OCI-LY1 (cell line): ENCODE measurements at regions not wholly inside any gene's neighbourhood (a gene's known extent, or its start where the extent isn't known, plus 50 kb on each side); places are given as distances from the start of the nearest gene placed in this dataset.

Experiments used
- EZH2 ChIP-seq: fragments of 200-600 bp; sonication (generic), shearing (Covaris generic); IDR thresholded peaks from 2 replicates; pipeline ENCODE4 v1.8.0; 2017; ENCODE audit warnings: borderline replicate concordance, mixed run types, mild to moderate bottlenecking, antibody characterized with exemption, low read length, moderate library complexity, mixed read lengths
- TF ChIP-seq, protein P1 (sequence below): fragments of 200-600 bp; sonication (generic), shearing (Covaris generic); IDR thresholded peaks from 2 replicates; pipeline ENCODE4 v1.5.1; 2017; ENCODE audit warnings: mild to moderate bottlenecking, antibody characterized with exemption, low read length, moderate library complexity, mixed read lengths

DNA sequence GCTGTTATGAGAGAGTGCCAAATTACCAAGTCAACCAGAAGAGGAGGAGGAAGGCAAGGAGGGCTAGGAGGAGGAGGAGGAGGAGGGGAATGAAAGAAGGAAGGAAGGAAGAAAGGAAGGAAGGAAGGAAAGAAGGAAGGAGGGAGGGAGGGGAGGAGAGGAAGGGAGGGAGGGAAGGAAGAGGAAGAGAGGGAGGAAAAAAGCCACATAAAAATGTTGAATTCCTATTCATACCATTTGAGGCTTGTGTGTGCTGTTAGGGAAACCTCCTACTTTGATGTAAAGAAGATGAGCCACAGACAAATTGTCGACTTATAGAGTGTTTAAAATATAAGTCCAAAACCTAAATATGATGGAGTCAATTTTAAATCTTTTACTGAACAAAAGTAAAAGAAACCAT, 65.3 kb upstream of the MYLIP start:
- TF ChIP-seq EZH2 = no peak
- TF ChIP-seq, protein P1, sequence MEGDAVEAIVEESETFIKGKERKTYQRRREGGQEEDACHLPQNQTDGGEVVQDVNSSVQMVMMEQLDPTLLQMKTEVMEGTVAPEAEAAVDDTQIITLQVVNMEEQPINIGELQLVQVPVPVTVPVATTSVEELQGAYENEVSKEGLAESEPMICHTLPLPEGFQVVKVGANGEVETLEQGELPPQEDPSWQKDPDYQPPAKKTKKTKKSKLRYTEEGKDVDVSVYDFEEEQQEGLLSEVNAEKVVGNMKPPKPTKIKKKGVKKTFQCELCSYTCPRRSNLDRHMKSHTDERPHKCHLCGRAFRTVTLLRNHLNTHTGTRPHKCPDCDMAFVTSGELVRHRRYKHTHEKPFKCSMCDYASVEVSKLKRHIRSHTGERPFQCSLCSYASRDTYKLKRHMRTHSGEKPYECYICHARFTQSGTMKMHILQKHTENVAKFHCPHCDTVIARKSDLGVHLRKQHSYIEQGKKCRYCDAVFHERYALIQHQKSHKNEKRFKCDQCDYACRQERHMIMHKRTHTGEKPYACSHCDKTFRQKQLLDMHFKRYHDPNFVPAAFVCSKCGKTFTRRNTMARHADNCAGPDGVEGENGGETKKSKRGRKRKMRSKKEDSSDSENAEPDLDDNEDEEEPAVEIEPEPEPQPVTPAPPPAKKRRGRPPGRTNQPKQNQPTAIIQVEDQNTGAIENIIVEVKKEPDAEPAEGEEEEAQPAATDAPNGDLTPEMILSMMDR = no peak
